ENCODE measurements at regions not wholly inside any gene's neighbourhood (a gene's known extent, or its start where the extent isn't known, plus 50 kb on each side); places are given as distances from the start of the nearest gene placed in this dataset.

- no peak for TF ChIP-seq CTCF (IDR thresholded peaks at IDR 0.05; ENCODE audit: insufficient read depth, low read depth, low read length)
- no peak for DNase-seq (ENCODE audit: low read depth)
- Histone ChIP-seq H3K4me3 (ENCODE audit: low read depth, low read length) (no peak overlapping the region), H3K36me3 (ENCODE audit: control insufficient read depth, insufficient read depth, low read length) (no peaks in the 10 kb centered on the region), H3K27me3 (ENCODE audit: control insufficient read depth, insufficient read depth, low read length) (no peaks in the 10 kb centered on the region)
- POLR2A ChIA-PET, result no interaction called here
- CTCF ChIA-PET, result no interaction called here
Observed at GRCh38 chr13:50682966-50683365, 160.5 kb downstream of the DLEU7 start.

- no peak for DNase-seq (ENCODE audit: low read depth)
- Histone ChIP-seq H3K27me3 (ENCODE audit: control insufficient read depth, insufficient read depth, low read length) (no peaks in the 10 kb centered on the region), H3K4me3 (ENCODE audit: low read depth, low read length) (no peak overlapping the region), H3K36me3 (ENCODE audit: control insufficient read depth, insufficient read depth, low read length) (no peaks in the 10 kb centered on the region)
- no peak for TF ChIP-seq CTCF (IDR thresholded peaks at IDR 0.05; ENCODE audit: insufficient read depth, low read depth, low read length)
- CTCF ChIA-PET, result no interaction called here
- POLR2A ChIA-PET, result no interaction called here
Observed at GRCh38 chr13:50684366-50684765, 159.1 kb downstream of the DLEU7 start.

- Histone ChIP-seq H3K4me3 (ENCODE audit: low read depth, low read length) (no peak overlapping the region), H3K36me3 (ENCODE audit: control insufficient read depth, insufficient read depth, low read length) (no peaks in the 10 kb centered on the region), H3K27me3 (ENCODE audit: control insufficient read depth, insufficient read depth, low read length) (no peaks in the 10 kb centered on the region)
- ChIA-PET POLR2A (no interaction called here), CTCF (interaction anchor here (1.2 kb wide), 1 partner anchor 29 kb away, joined by 3 read pairs; no protein-coding TSS in a partner anchor)
- no peak for DNase-seq (ENCODE audit: low read depth)
- no peak for TF ChIP-seq CTCF (IDR thresholded peaks at IDR 0.05; ENCODE audit: insufficient read depth, low read depth, low read length)
Observed at GRCh38 chr13:50685491-50685890, 158.0 kb downstream of the DLEU7 start.

- Histone ChIP-seq H3K4me3 (ENCODE audit: low read depth, low read length) (no peak overlapping the region), H3K36me3 (ENCODE audit: control insufficient read depth, insufficient read depth, low read length) (no peaks in the 10 kb centered on the region), H3K27me3 (ENCODE audit: control insufficient read depth, insufficient read depth, low read length) (no peaks in the 10 kb centered on the region)
- no peak for DNase-seq (ENCODE audit: low read depth)
- no peak for TF ChIP-seq CTCF (IDR thresholded peaks at IDR 0.05; ENCODE audit: insufficient read depth, low read depth, low read length)
- CTCF ChIA-PET, result interaction anchor here (1.2 kb wide), 1 partner anchor 29 kb away, joined by 3 read pairs; no protein-coding TSS in a partner anchor
- POLR2A ChIA-PET, result no interaction called here
Observed at GRCh38 chr13:50685956-50686355, 157.5 kb downstream of the DLEU7 start.

GRCh38 chr13:50686551-50686950, 156.9 kb downstream of the DLEU7 start:
- H3K36me3 ChIP-seq (ENCODE audit: control insufficient read depth, insufficient read depth, low read length), result no peaks in the 10 kb centered on the region
- no peaks in the 10 kb centered on the region for H3K27me3 ChIP-seq (ENCODE audit: control insufficient read depth, insufficient read depth, low read length)
- no peak for TF ChIP-seq CTCF (IDR thresholded peaks at IDR 0.05; ENCODE audit: insufficient read depth, low read depth, low read length)
- ChIA-PET CTCF (interaction anchor here (1.2 kb wide), 1 partner anchor 28 kb away, joined by 3 read pairs; no protein-coding TSS in a partner anchor), POLR2A (no interaction called here)
- no peak overlapping the region for H3K4me3 ChIP-seq (ENCODE audit: low read depth, low read length)
- DNase-seq (ENCODE audit: low read depth), result no peak

Data from BJ (cell line).